ENCODE measurements at regions not wholly inside any gene's neighbourhood (a gene's known extent, or its start where the extent isn't known, plus 50 kb on each side); places are given as distances from the start of the nearest gene placed in this dataset.

DNA sequence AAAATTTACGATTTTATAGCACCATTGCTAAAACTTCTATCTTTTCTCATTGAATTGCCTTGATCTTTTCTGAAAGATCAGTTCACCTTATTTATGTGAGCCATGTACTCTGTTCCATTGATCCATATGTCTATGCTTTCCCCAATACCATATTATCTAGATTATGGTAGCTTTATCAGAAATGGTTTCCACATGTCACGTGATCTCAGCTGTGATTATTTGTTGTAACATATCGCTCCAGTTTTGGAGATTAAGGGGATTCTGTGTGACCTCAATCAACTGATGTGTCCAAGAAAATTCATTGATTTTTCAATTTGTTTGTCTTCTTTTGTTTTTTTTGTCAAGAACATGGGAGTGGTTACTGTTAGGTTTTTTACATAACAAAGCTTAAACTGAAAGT lies 1114.5 kb upstream of the ATXN8OS start:
- H3K4me3 ChIP-seq (ENCODE audit: low read length), result no peak overlapping the region
- H3K27me3 ChIP-seq (replicated peaks; ENCODE audit: insufficient read depth, low read length), result no peaks in the 10 kb centered on the region
- no peak overlapping the region for H3K9ac ChIP-seq (ENCODE audit: low read length)
- TF ChIP-seq, protein P1, sequence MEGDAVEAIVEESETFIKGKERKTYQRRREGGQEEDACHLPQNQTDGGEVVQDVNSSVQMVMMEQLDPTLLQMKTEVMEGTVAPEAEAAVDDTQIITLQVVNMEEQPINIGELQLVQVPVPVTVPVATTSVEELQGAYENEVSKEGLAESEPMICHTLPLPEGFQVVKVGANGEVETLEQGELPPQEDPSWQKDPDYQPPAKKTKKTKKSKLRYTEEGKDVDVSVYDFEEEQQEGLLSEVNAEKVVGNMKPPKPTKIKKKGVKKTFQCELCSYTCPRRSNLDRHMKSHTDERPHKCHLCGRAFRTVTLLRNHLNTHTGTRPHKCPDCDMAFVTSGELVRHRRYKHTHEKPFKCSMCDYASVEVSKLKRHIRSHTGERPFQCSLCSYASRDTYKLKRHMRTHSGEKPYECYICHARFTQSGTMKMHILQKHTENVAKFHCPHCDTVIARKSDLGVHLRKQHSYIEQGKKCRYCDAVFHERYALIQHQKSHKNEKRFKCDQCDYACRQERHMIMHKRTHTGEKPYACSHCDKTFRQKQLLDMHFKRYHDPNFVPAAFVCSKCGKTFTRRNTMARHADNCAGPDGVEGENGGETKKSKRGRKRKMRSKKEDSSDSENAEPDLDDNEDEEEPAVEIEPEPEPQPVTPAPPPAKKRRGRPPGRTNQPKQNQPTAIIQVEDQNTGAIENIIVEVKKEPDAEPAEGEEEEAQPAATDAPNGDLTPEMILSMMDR (IDR thresholded peaks at IDR 0.05; ENCODE audit: low read length), result no peak
- TF ChIP-seq EZH2phosphoT487 (IDR thresholded peaks at IDR 0.05; ENCODE audit: low read length) (no peak), EZH2 (optimal IDR thresholded peaks at IDR 0.05; ENCODE audit: low read depth, low read length) (no peak)
- H2AFZ ChIP-seq (ENCODE audit: low read length), result no peak overlapping the region
- H3K27ac ChIP-seq (ENCODE audit: low read length), result no peak overlapping the region
- no peaks in the 10 kb centered on the region for H3K79me2 ChIP-seq (ENCODE audit: low read length)
- H3K9me2 ChIP-seq (replicated peaks; ENCODE audit: insufficient read depth, low read length), result no peaks in the 10 kb centered on the region
- no peak for DNase-seq
- H3K4me2 ChIP-seq (ENCODE audit: low read depth, low read length), result no peak overlapping the region
- no peaks in the 10 kb centered on the region for H3K4me1 ChIP-seq (ENCODE audit: low read length)
- no peaks in the 10 kb centered on the region for H4K20me1 ChIP-seq (ENCODE audit: insufficient read depth, low read length)
- H3K36me3 ChIP-seq (replicated peaks; ENCODE audit: insufficient read depth, low read length), result no peaks in the 10 kb centered on the region
- no peaks in the 10 kb centered on the region for H3F3A ChIP-seq (ENCODE audit: insufficient read depth, low read length)
- H3K9me3 ChIP-seq (replicated peaks; ENCODE audit: insufficient read depth, low read length), result no peaks in the 10 kb centered on the region

DNA sequence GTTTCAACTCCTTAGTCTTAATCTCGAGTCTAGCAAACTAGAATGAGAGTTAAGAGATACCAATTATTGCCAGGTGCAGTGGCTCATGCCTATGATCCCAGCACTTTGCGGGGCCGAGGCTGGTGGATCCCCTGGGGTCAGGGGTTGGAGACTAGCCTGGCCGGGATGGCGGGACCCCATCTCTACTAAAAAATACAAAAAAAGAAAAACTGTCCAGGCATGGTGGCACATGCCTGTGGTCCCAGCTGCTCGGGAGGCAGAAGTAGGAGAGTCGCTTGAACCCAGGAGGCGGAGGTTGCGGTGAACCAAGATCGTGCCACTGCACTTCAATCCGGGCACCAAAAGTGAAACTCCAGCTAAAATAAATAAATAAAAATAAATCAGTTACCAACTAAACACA lies 1119.5 kb upstream of the ATXN8OS start:
- DNase-seq, result no peak
- H2AFZ ChIP-seq (ENCODE audit: low read length), result no peak overlapping the region
- no peaks in the 10 kb centered on the region for H3K9me2 ChIP-seq (replicated peaks; ENCODE audit: insufficient read depth, low read length)
- no peak for TF ChIP-seq EZH2 (optimal IDR thresholded peaks at IDR 0.05; ENCODE audit: low read depth, low read length)
- no peak for TF ChIP-seq EZH2phosphoT487 (IDR thresholded peaks at IDR 0.05; ENCODE audit: low read length)
- TF ChIP-seq, protein P1 (IDR thresholded peaks at IDR 0.05; ENCODE audit: low read length), result no peak
- no peak overlapping the region for H3K4me2 ChIP-seq (ENCODE audit: low read depth, low read length)
- H3K79me2 ChIP-seq (ENCODE audit: low read length), result no peaks in the 10 kb centered on the region
- no peaks in the 10 kb centered on the region for H3K27me3 ChIP-seq (replicated peaks; ENCODE audit: insufficient read depth, low read length)
- no peaks in the 10 kb centered on the region for H3K4me1 ChIP-seq (ENCODE audit: low read length)
- no peaks in the 10 kb centered on the region for H3K9me3 ChIP-seq (replicated peaks; ENCODE audit: insufficient read depth, low read length)
- H3K4me3 ChIP-seq (ENCODE audit: low read length), result no peak overlapping the region
- no peak overlapping the region for H3K9ac ChIP-seq (ENCODE audit: low read length)
- H3K36me3 ChIP-seq (replicated peaks; ENCODE audit: insufficient read depth, low read length), result no peaks in the 10 kb centered on the region
- no peaks in the 10 kb centered on the region for H3F3A ChIP-seq (ENCODE audit: insufficient read depth, low read length)
- no peak overlapping the region for H3K27ac ChIP-seq (ENCODE audit: low read length)
- no peaks in the 10 kb centered on the region for H4K20me1 ChIP-seq (ENCODE audit: insufficient read depth, low read length)

DNA sequence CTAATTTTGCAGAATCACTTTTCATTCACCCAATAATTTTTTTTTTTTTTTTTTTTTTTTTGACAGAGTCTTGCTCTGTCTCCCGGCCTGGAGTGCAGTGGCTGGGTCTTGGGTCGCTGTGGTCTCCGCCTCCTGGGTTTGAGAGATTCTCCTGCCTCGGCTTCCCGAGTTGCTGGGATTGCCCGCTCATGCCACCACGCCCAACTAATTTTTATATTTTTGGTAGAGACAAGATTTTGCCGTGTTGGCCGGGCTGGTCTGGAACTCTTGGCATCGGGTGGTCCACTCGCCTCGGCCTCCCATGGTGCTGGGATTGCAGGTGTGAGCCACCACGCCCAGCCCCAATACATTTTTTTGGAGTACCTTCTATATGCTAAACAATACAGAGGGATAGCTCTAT lies 1120.0 kb upstream of the ATXN8OS start:
- Histone ChIP-seq H2AFZ (ENCODE audit: low read length) (no peak overlapping the region), H4K20me1 (ENCODE audit: insufficient read depth, low read length) (no peaks in the 10 kb centered on the region), H3K9ac (ENCODE audit: low read length) (no peak overlapping the region), H3K4me2 (ENCODE audit: low read depth, low read length) (no peak overlapping the region), H3K27ac (ENCODE audit: low read length) (no peak overlapping the region), H3K27me3 (replicated peaks; ENCODE audit: insufficient read depth, low read length) (no peaks in the 10 kb centered on the region), H3K4me3 (ENCODE audit: low read length) (no peak overlapping the region), H3F3A (ENCODE audit: insufficient read depth, low read length) (no peaks in the 10 kb centered on the region), H3K36me3 (replicated peaks; ENCODE audit: insufficient read depth, low read length) (no peaks in the 10 kb centered on the region), H3K4me1 (ENCODE audit: low read length) (no peaks in the 10 kb centered on the region), H3K9me3 (replicated peaks; ENCODE audit: insufficient read depth, low read length) (no peaks in the 10 kb centered on the region), H3K79me2 (ENCODE audit: low read length) (no peaks in the 10 kb centered on the region), H3K9me2 (replicated peaks; ENCODE audit: insufficient read depth, low read length) (no peaks in the 10 kb centered on the region)
- TF ChIP-seq, protein P1 (IDR thresholded peaks at IDR 0.05; ENCODE audit: low read length), result no peak
- TF ChIP-seq EZH2 (optimal IDR thresholded peaks at IDR 0.05; ENCODE audit: low read depth, low read length) (no peak), EZH2phosphoT487 (IDR thresholded peaks at IDR 0.05; ENCODE audit: low read length) (no peak)
- no peak for DNase-seq
